ENCODE measurements at regions not wholly inside any gene's neighbourhood (a gene's known extent, or its start where the extent isn't known, plus 50 kb on each side); places are given as distances from the start of the nearest gene placed in this dataset.

GRCh38 chr6:110528930-110529325 lies 52.5 kb upstream of the SLC22A16 start:
- TF ChIP-seq CTCF (IDR thresholded peaks at IDR 0.05) (no peak), POLR2A (IDR thresholded peaks at IDR 0.05; ENCODE audit: low read depth) (no peak), EP300 (IDR thresholded peaks at IDR 0.05) (no peak), POLR2AphosphoS5 (IDR thresholded peaks at IDR 0.05) (no peak)

Measured in esophagus muscularis mucosa (tissue), 4 donors.